IPS-18a (cell line): ENCODE measurements at regions not wholly inside any gene's neighbourhood (a gene's known extent, or its start where the extent isn't known, plus 50 kb on each side); places are given as distances from the start of the nearest gene placed in this dataset.
"Not testable (repeated sequence)": the region's sequence is repeated elsewhere in the genome, so short reads cannot be mapped to it uniquely, and the experiment has no call there.

Experiments used
- H3K27ac ChIP-seq: one replicate; pipeline ENCODE4 v1.5.1; 2013; ENCODE audit warnings: low read length
- H3K27me3 ChIP-seq: one replicate; pipeline ENCODE4 v1.6.1; 2013; ENCODE audit warnings: mild to moderate bottlenecking, low read length; ENCODE audit not compliant: control insufficient read depth, insufficient read depth
- H3K36me3 ChIP-seq: one replicate; pipeline ENCODE4 v1.6.1; 2013; ENCODE audit warnings: low read depth, low read length; ENCODE audit not compliant: control insufficient read depth
- H3K4me1 ChIP-seq: one replicate; pipeline ENCODE4 v1.6.1; 2013; ENCODE audit warnings: low read depth, low read length; ENCODE audit not compliant: control insufficient read depth
- H3K4me3 ChIP-seq: one replicate; pipeline ENCODE4 v1.5.1; 2013; ENCODE audit warnings: low read length
- H3K9ac ChIP-seq: one replicate; pipeline ENCODE4 v1.6.1; 2013; ENCODE audit warnings: mild to moderate bottlenecking, low read length, moderate library complexity
- H3K9me3 ChIP-seq: one replicate; pipeline ENCODE4 v1.6.1; 2013; ENCODE audit warnings: low read depth, low read length; ENCODE audit not compliant: control insufficient read depth

GRCh38 chr17:64800987-64801386, 118.3 kb downstream of the LRRC37A3 start:
- not testable (repeated sequence) for H3K9ac ChIP-seq, H3K36me3 ChIP-seq

GRCh38 chr17:64800361-64800895, 118.8 kb downstream of the LRRC37A3 start:
- H3K27ac ChIP-seq, H3K9ac ChIP-seq, H3K4me1 ChIP-seq, H3K9me3 ChIP-seq, H3K4me3 ChIP-seq, H3K36me3 ChIP-seq, H3K27me3 ChIP-seq: not testable (repeated sequence)

More at GRCh38 chr17:64800987-64801386, 118.3 kb downstream of the LRRC37A3 start:
- H3K9me3 ChIP-seq, H3K27ac ChIP-seq, H3K27me3 ChIP-seq, H3K4me1 ChIP-seq, H3K4me3 ChIP-seq: not testable (repeated sequence)

- not testable (repeated sequence) for H3K9me3 ChIP-seq, H3K4me1 ChIP-seq, H3K27ac ChIP-seq, H3K9ac ChIP-seq, H3K4me3 ChIP-seq, H3K27me3 ChIP-seq, H3K36me3 ChIP-seq
Observed at GRCh38 chr17:64799543-64800188, 119.6 kb downstream of the LRRC37A3 start.

- not testable (repeated sequence) for H3K4me1 ChIP-seq, H3K27me3 ChIP-seq, H3K4me3 ChIP-seq, H3K9me3 ChIP-seq, H3K36me3 ChIP-seq, H3K9ac ChIP-seq, H3K27ac ChIP-seq
Observed at GRCh38 chr17:64798961-64799360, 120.3 kb downstream of the LRRC37A3 start.

GRCh38 chr17:64798489-64798790, 120.8 kb downstream of the LRRC37A3 start:
- H3K36me3 ChIP-seq, H3K27ac ChIP-seq, H3K9me3 ChIP-seq, H3K4me1 ChIP-seq, H3K9ac ChIP-seq, H3K27me3 ChIP-seq, H3K4me3 ChIP-seq: not testable (repeated sequence)

GRCh38 chr17:64797746-64798488, 121.4 kb downstream of the LRRC37A3 start:
- H3K27me3 ChIP-seq, H3K4me1 ChIP-seq, H3K36me3 ChIP-seq, H3K9ac ChIP-seq, H3K27ac ChIP-seq, H3K4me3 ChIP-seq, H3K9me3 ChIP-seq: not testable (repeated sequence)

- H3K27ac ChIP-seq, H3K9ac ChIP-seq, H3K4me3 ChIP-seq, H3K27me3 ChIP-seq, H3K9me3 ChIP-seq, H3K36me3 ChIP-seq, H3K4me1 ChIP-seq: not testable (repeated sequence)
Observed at GRCh38 chr17:64795342-64795741, 123.9 kb downstream of the LRRC37A3 start.

GRCh38 chr17:64794548-64795274, 124.6 kb downstream of the LRRC37A3 start:
- H3K4me1 ChIP-seq, H3K36me3 ChIP-seq, H3K9me3 ChIP-seq, H3K27me3 ChIP-seq, H3K4me3 ChIP-seq, H3K9ac ChIP-seq, H3K27ac ChIP-seq: not testable (repeated sequence)

GRCh38 chr17:64794113-64794512, 125.2 kb downstream of the LRRC37A3 start:
- not testable (repeated sequence) for H3K4me3 ChIP-seq, H3K9ac ChIP-seq, H3K9me3 ChIP-seq, H3K36me3 ChIP-seq, H3K27me3 ChIP-seq, H3K27ac ChIP-seq, H3K4me1 ChIP-seq

GRCh38 chr17:64792793-64793575, 126.3 kb downstream of the LRRC37A3 start:
- not testable (repeated sequence) for H3K9ac ChIP-seq, H3K4me1 ChIP-seq, H3K27me3 ChIP-seq, H3K27ac ChIP-seq, H3K9me3 ChIP-seq, H3K4me3 ChIP-seq, H3K36me3 ChIP-seq

GRCh38 chr17:64792276-64792675, 127.0 kb downstream of the LRRC37A3 start:
- not testable (repeated sequence) for H3K9me3 ChIP-seq, H3K27me3 ChIP-seq, H3K4me3 ChIP-seq, H3K36me3 ChIP-seq, H3K27ac ChIP-seq, H3K4me1 ChIP-seq, H3K9ac ChIP-seq
